Endothelial cell of umbilical vein (primary cell): ENCODE measurements at regions not wholly inside any gene's neighbourhood (a gene's known extent, or its start where the extent isn't known, plus 50 kb on each side); places are given as distances from the start of the nearest gene placed in this dataset.

Source experiments
- BruUV-seq: library from RNA; stranded (reverse); fragments of 400-500 nt; replicated peaks from 2 replicates; lab custom pipeline; 2021; lab: Mats Ljungman, UMichigan
- CTCF ChIA-PET: fragments of 300-600, 350-600 bp; sonication (Branson Sonifier 250); formaldehyde crosslinking; loops from one replicate; lab custom pipeline; 2021; ENCODE audit warnings: antibody characterized with exemption, inconsistent platforms; lab: Charles Lee
- POLR2A ChIA-PET: fragments of 300-600, 350-600 bp; sonication (Branson Sonifier 250); formaldehyde crosslinking; loops from one replicate; lab custom pipeline; 2021; ENCODE audit warnings: antibody characterized with exemption, inconsistent platforms; lab: Charles Lee
- DNase-seq: peaks from one replicate; pipeline ENCODE4 v3.0.0-alpha.2; 2011; ENCODE audit warnings: low read depth, low spot score
- FAIRE-seq: peaks from 2 replicates; lab custom pipeline; 2011; peaks lifted over from hg19 to GRCh38; lab: Jason Lieb, UNC
- H2AFZ ChIP-seq: 2 replicates; pipeline ENCODE4 v1.6.0; 2012; ENCODE audit warnings: low read depth, low read length, control low read depth, inconsistent platforms
- H3K27ac ChIP-seq: 2 replicates; pipeline ENCODE4 v1.5.1; 2011; ENCODE audit warnings: low read depth, mild to moderate bottlenecking, control low read depth, low read length, moderate library complexity; ENCODE audit not compliant: insufficient read depth
- H3K27me3 ChIP-seq, 2 experiments: 2 replicates each; pipeline versions ENCODE4 v1.6.0 to v1.6.1; 2011; ENCODE audit warnings: low read length in 2 of 2, mixed read lengths in 1 of 2; ENCODE audit not compliant: control insufficient read depth in 2 of 2, insufficient read depth in 2 of 2
- H3K36me3 ChIP-seq, 2 experiments: 2 replicates in 1 of 2; 3 replicates in 1 of 2; pipeline ENCODE4 v1.5.1; 2011; ENCODE audit warnings: low read length in 2 of 2, mild to moderate bottlenecking in 1 of 2, moderate library complexity in 1 of 2; ENCODE audit not compliant: control insufficient read depth in 2 of 2, insufficient read depth in 2 of 2; ENCODE audit errors: extremely low read depth in 1 of 2
- H3K4me1 ChIP-seq: 3 replicates; pipeline ENCODE4 v1.5.1; 2011; ENCODE audit warnings: mild to moderate bottlenecking, low read length; ENCODE audit not compliant: control insufficient read depth, insufficient read depth; ENCODE audit errors: extremely low read depth
- H3K4me2 ChIP-seq: 2 replicates; pipeline ENCODE4 v1.6.1; 2011; ENCODE audit warnings: low read length, control low read depth, mixed read lengths; ENCODE audit not compliant: insufficient read depth
- H3K4me3 ChIP-seq, 3 experiments: fragments of 200-600 bp in 1 of 3; sonication (generic), shearing (Covaris generic) in 1 of 3; replicated peaks in 1 of 3; 2 replicates each; pipeline ENCODE4 v1.5.1; 2011 to 2016; ENCODE audit warnings: control low read depth in 3 of 3, low read length in 3 of 3, mild to moderate bottlenecking in 2 of 3, inconsistent platforms in 1 of 3, low read depth in 1 of 3, moderate library complexity in 1 of 3; ENCODE audit not compliant: insufficient read depth in 1 of 3
- H3K79me2 ChIP-seq: 2 replicates; pipeline ENCODE4 v1.6.0; 2012; ENCODE audit warnings: low read length, inconsistent platforms; ENCODE audit not compliant: control insufficient read depth, insufficient read depth
- H3K9ac ChIP-seq: replicated peaks from 2 replicates; pipeline ENCODE3; 2011; ENCODE audit warnings: low read length, control low read depth; ENCODE audit not compliant: insufficient read depth; ENCODE audit errors: extremely low read depth
- H3K9me1 ChIP-seq: replicated peaks from 3 replicates; pipeline ENCODE4 v1.6.0; 2011; ENCODE audit warnings: mild to moderate bottlenecking, low read length; ENCODE audit not compliant: control insufficient read depth, insufficient read depth; ENCODE audit errors: extremely low read depth
- H3K9me3 ChIP-seq: replicated peaks from 2 replicates; pipeline ENCODE4 v1.5.1; 2012; ENCODE audit warnings: low read length, inconsistent platforms; ENCODE audit not compliant: control insufficient read depth, insufficient read depth
- H4K20me1 ChIP-seq: replicated peaks from 2 replicates; pipeline ENCODE3; 2011; ENCODE audit warnings: mild to moderate bottlenecking, low read length; ENCODE audit not compliant: control insufficient read depth, insufficient read depth; ENCODE audit errors: extremely low read depth
- EZH2 ChIP-seq: IDR thresholded peaks from 2 replicates; pipeline ENCODE4 v1.6.1; 2012; ENCODE audit warnings: borderline replicate concordance, low read depth, mild to moderate bottlenecking, moderate library complexity, low read length, inconsistent platforms; ENCODE audit not compliant: severe bottlenecking
- FOS ChIP-seq: IDR thresholded peaks from 2 replicates; pipeline ENCODE4 v1.6.1; 2011; ENCODE audit warnings: mild to moderate bottlenecking, low read length, moderate library complexity, borderline replicate concordance; ENCODE audit not compliant: insufficient read depth
- GATA2 ChIP-seq: IDR thresholded peaks from 2 replicates; pipeline ENCODE4 v1.7.0; 2011; ENCODE audit warnings: low read depth, mild to moderate bottlenecking, moderate library complexity, mixed read lengths, low read length; ENCODE audit not compliant: insufficient read length, insufficient read depth
- JUN ChIP-seq: IDR thresholded peaks from 2 replicates; pipeline ENCODE4 v1.6.1; 2011; ENCODE audit warnings: borderline replicate concordance, low read depth; ENCODE audit not compliant: insufficient read length, insufficient read depth
- MYC ChIP-seq: IDR thresholded peaks from one replicate; pipeline ENCODE4 v1.6.1; 2011; ENCODE audit warnings: mild to moderate bottlenecking, low read depth, low read length
- POLR2A ChIP-seq: IDR thresholded peaks from 2 replicates; pipeline ENCODE4 v1.6.1; 2012; ENCODE audit warnings: low read depth, mild to moderate bottlenecking, control low read depth, low read length
- POLR2AphosphoS5 ChIP-seq: IDR thresholded peaks from 2 replicates; pipeline ENCODE4 v1.6.1; 2012; ENCODE audit warnings: low read depth, mild to moderate bottlenecking, control low read depth, low read length, moderate library complexity; ENCODE audit not compliant: insufficient read depth
- dilution Hi-C: fragments of 300-500 bp; cut with MboI; formaldehyde crosslinking; loops from one replicate; pipeline ENCODE4 v1.15.0; 2019; ENCODE audit warnings: low sequenced_read_pairs; ENCODE audit not compliant: extremely low pct_ligation_motif_present
- intact Hi-C: fragments of 100-400 bp; cut with micrococcal nuclease; formaldehyde crosslinking; loops from one replicate; pipeline ENCODE4 v1.10.0; 2022
- TF ChIP-seq, protein P1 (sequence below): IDR thresholded peaks from 2 replicates; pipeline ENCODE4 v1.6.1; 2011; ENCODE audit not compliant: insufficient read depth, insufficient read length
- TF ChIP-seq, protein P2 (sequence below), 2 donors: IDR thresholded peaks; 1 replicate in 1 of 2; 2 replicates in 1 of 2; pipeline ENCODE4 v1.5.1; 2011; ENCODE audit warnings: low read length in 2 of 2, mild to moderate bottlenecking in 2 of 2, moderate library complexity in 2 of 2, control low read depth in 1 of 2, inconsistent platforms in 1 of 2, low read depth in 1 of 2; ENCODE audit not compliant: insufficient read depth in 1 of 2; ENCODE audit errors: extremely low read depth in 1 of 2

- Histone ChIP-seq H3K9me3 (no peaks in the 10 kb centered on the region), H3K27ac (no peak overlapping the region), H3K27me3 (peaks cover 0 to 4% of the 10 kb centered on the region in 2 experiments), H3K79me2 (no peaks in the 10 kb centered on the region), H2AFZ (peak overlapping the region; percentile 54), H3K9ac (no peak overlapping the region), H3K36me3 (no peaks in the 10 kb centered on the region), H3K9me1 (no peaks in the 10 kb centered on the region), H3K4me3 (no peak overlapping the region), H3K4me2 (peak overlapping the region; percentile 6), H3K4me1 (no peaks in the 10 kb centered on the region), H4K20me1 (no peaks in the 10 kb centered on the region)
- DNase-seq, result no peak
- dilution Hi-C loops, result no loop called here
- TF ChIP-seq EZH2 (no peak), GATA2 (no peak), POLR2A (no peak), MYC (no peak), FOS (no peak), JUN (no peak), POLR2AphosphoS5 (no peak)
- TF ChIP-seq, protein P1, sequence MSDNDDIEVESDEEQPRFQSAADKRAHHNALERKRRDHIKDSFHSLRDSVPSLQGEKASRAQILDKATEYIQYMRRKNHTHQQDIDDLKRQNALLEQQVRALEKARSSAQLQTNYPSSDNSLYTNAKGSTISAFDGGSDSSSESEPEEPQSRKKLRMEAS, result no peak
- TF ChIP-seq, protein P2, sequence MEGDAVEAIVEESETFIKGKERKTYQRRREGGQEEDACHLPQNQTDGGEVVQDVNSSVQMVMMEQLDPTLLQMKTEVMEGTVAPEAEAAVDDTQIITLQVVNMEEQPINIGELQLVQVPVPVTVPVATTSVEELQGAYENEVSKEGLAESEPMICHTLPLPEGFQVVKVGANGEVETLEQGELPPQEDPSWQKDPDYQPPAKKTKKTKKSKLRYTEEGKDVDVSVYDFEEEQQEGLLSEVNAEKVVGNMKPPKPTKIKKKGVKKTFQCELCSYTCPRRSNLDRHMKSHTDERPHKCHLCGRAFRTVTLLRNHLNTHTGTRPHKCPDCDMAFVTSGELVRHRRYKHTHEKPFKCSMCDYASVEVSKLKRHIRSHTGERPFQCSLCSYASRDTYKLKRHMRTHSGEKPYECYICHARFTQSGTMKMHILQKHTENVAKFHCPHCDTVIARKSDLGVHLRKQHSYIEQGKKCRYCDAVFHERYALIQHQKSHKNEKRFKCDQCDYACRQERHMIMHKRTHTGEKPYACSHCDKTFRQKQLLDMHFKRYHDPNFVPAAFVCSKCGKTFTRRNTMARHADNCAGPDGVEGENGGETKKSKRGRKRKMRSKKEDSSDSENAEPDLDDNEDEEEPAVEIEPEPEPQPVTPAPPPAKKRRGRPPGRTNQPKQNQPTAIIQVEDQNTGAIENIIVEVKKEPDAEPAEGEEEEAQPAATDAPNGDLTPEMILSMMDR (IDR thresholded peaks at IDR 0.05; ENCODE audit: extremely low read depth in 1 of 2, insufficient read depth in 1 of 2, low read depth in 1 of 2, low read length in 2 of 2), result no peak
- no TSS peak for BruUV-seq
- intact Hi-C loops, result no loop called here
- ChIA-PET POLR2A (no interaction called here), CTCF (interaction anchor here (1.3 to 1.5 kb wide), 2 partner anchors 10 to 26 kb away, joined by 3 to 4 read pairs; no protein-coding TSS in a partner anchor)
- no peak for FAIRE-seq
Observed at GRCh38 chr14:29390081-29390832, 537.4 kb downstream of the PRKD1 start.
